ENCODE measurements at regions not wholly inside any gene's neighbourhood (a gene's known extent, or its start where the extent isn't known, plus 50 kb on each side); places are given as distances from the start of the nearest gene placed in this dataset.

DNA sequence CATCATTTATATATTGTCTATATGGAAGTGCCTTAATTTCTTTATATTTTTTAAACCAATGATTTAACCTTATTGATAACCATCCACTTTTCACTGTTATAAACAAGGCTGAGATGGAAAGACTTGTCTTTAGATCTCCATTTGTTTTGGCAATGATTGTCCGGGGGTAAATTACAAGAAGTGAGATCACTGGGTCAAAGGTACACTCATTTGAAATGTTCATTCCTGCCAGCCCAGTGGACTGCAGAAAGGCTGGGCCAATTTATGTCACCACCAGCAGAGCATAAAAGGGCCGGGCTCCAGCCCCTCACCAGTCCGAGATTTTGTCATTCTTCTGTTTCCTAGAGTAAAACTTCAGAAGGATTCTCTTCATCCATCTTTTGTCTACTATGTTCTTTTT lies 93.6 kb upstream of the NEO1 start:
- H3K9me3 ChIP-seq: no peaks in the 10 kb centered on the region
- H3K27me3 ChIP-seq: no peaks in the 10 kb centered on the region
- no peak for DNase-seq
- H3K4me3 ChIP-seq: no peak overlapping the region
- intact Hi-C loops (cut with DNase I; ENCODE audit: low total_unique reads): no loop called here
- no peaks in the 10 kb centered on the region for H3K4me1 ChIP-seq
- H3K27ac ChIP-seq: no peak overlapping the region
- H3K36me3 ChIP-seq: no peaks in the 10 kb centered on the region
- ATAC-seq: no peak
- in situ Hi-C loops (cut with MboI; ENCODE audit: low sequenced_read_pairs in 4 of 4): no loop called here
- no peak for TF ChIP-seq POLR2A (IDR thresholded peaks at IDR 0.05)
- TF ChIP-seq, protein P1, sequence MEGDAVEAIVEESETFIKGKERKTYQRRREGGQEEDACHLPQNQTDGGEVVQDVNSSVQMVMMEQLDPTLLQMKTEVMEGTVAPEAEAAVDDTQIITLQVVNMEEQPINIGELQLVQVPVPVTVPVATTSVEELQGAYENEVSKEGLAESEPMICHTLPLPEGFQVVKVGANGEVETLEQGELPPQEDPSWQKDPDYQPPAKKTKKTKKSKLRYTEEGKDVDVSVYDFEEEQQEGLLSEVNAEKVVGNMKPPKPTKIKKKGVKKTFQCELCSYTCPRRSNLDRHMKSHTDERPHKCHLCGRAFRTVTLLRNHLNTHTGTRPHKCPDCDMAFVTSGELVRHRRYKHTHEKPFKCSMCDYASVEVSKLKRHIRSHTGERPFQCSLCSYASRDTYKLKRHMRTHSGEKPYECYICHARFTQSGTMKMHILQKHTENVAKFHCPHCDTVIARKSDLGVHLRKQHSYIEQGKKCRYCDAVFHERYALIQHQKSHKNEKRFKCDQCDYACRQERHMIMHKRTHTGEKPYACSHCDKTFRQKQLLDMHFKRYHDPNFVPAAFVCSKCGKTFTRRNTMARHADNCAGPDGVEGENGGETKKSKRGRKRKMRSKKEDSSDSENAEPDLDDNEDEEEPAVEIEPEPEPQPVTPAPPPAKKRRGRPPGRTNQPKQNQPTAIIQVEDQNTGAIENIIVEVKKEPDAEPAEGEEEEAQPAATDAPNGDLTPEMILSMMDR (IDR thresholded peaks at IDR 0.05 in 4 of 5, conservative IDR thresholded peaks at IDR 0.05 in 1 of 5): no peak

DNA sequence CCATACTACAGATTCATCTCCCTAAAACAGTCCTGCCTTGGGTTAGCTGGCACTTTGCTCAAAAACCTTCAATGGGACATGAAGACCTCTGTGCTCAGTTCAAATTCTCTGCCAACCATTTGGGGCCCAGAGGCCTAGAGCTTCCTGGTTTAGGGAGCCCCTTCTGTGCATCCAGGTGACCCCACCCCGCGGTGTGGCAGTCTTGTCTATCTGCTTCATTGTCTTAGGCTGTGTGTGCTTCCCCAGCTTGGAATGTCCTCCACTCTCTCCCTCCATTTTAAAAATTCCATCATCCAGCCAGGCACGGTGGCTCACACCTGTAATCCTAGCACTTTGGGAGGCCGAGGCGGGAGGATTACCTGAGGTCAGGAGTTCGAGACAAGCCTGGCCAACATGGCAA lies 99.0 kb upstream of the NEO1 start:
- DNase-seq (no peak), ATAC-seq (no peak)
- no peaks in the 10 kb centered on the region for H3K27me3 ChIP-seq
- H3K9me3 ChIP-seq: peaks cover 0 to 7% (median 0%) of the 10 kb centered on the region in 3 donors
- intact Hi-C loops (cut with DNase I; ENCODE audit: low total_unique reads) (no loop called here), in situ Hi-C loops (cut with MboI; ENCODE audit: low sequenced_read_pairs in 4 of 4) (no loop called here)
- TF ChIP-seq, protein P1 (IDR thresholded peaks at IDR 0.05 in 4 of 5, conservative IDR thresholded peaks at IDR 0.05 in 1 of 5): no peak
- no peak for TF ChIP-seq POLR2A (IDR thresholded peaks at IDR 0.05)
- no peaks in the 10 kb centered on the region for H3K4me1 ChIP-seq
- no peak overlapping the region for H3K4me3 ChIP-seq
- no peak overlapping the region for H3K27ac ChIP-seq
- H3K36me3 ChIP-seq: no peaks in the 10 kb centered on the region

DNA sequence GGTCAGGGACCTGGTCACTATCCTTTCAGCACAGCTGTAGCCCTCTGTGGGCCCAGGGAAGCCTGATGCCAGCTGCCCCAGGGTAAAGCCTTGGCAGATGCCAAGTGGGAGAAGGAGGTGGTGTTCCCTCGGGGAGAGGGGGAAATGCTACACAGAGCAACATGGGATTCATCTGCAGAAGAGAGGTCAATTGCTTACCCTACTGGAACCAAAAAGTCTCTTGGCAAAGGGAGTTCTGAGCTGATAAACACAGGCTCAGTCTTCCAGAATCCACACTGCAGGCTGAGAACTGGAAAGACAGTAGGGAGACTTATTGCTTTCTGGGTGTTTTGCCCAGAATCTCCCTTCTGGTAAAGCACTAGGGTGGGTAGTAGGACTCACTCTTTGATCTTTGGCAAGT lies 100.1 kb upstream of the NEO1 start:
- no peaks in the 10 kb centered on the region for H3K27me3 ChIP-seq
- no peak for DNase-seq
- intact Hi-C loops (cut with DNase I; ENCODE audit: low total_unique reads) (no loop called here), in situ Hi-C loops (cut with MboI; ENCODE audit: low sequenced_read_pairs in 4 of 4) (no loop called here)
- H3K4me3 ChIP-seq: no peak overlapping the region
- TF ChIP-seq, protein P1 (IDR thresholded peaks at IDR 0.05 in 4 of 5, conservative IDR thresholded peaks at IDR 0.05 in 1 of 5): no peak
- no peak for TF ChIP-seq POLR2A (IDR thresholded peaks at IDR 0.05)
- no peak overlapping the region for H3K27ac ChIP-seq
- no peaks in the 10 kb centered on the region for H3K4me1 ChIP-seq
- no peak for ATAC-seq
- peaks cover 0 to 12% (median 0%) of the 10 kb centered on the region in 3 donors for H3K9me3 ChIP-seq
- H3K36me3 ChIP-seq: no peaks in the 10 kb centered on the region

DNA sequence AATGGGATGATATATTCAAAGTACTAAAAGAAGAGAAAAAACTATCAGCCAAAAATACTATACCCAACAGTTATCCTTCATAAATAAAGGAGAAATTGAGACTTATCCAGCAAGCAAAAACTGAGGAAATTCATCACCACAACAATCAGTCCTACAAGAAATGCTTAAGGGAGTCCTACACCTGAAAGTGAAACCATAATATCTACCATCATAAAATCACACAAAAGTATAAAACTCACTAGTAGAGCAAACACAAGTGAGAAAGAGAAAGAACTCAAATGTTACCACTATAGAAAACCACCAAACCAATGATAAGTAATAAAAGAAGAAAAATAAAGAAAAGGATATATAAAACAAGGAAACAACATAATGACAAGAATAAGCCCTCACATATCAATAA lies 103.6 kb upstream of the NEO1 start:
- Histone ChIP-seq H3K4me3 (no peak overlapping the region), H3K4me1 (no peaks in the 10 kb centered on the region), H3K36me3 (no peaks in the 10 kb centered on the region), H3K27me3 (no peaks in the 10 kb centered on the region), H3K27ac (no peak overlapping the region), H3K9me3 (peaks cover 0 to 12% (median 0%) of the 10 kb centered on the region in 3 donors)
- TF ChIP-seq POLR2A (IDR thresholded peaks at IDR 0.05): no peak
- TF ChIP-seq, protein P1 (IDR thresholded peaks at IDR 0.05 in 4 of 5, conservative IDR thresholded peaks at IDR 0.05 in 1 of 5): no peak
- intact Hi-C loops (cut with DNase I; ENCODE audit: low total_unique reads) (no loop called here), in situ Hi-C loops (cut with MboI; ENCODE audit: low sequenced_read_pairs in 4 of 4) (no loop called here)
- DNase-seq (no peak), ATAC-seq (no peak)

DNA sequence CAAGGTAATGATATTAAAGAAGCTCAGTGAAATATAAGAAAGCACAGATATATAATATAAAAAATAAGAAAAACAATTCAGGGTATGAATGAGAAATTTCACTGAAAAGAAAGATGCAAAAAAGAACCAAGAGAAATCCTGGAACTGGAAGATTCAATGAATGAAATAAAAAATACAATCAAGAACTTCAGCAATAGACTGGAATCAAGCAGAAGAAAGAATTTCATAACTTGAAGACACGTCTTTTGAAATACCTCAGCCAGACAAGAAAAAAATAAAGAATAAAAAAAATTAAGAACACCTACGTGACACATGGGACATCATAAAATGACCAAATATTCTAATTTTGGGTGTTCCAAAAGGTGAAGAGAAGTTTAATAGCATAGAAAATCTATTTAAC lies 104.6 kb upstream of the NEO1 start:
- no peaks in the 10 kb centered on the region for H3K4me1 ChIP-seq
- no peak overlapping the region for H3K27ac ChIP-seq
- peaks cover 0 to 12% (median 0%) of the 10 kb centered on the region in 3 donors for H3K9me3 ChIP-seq
- no peaks in the 10 kb centered on the region for H3K36me3 ChIP-seq
- H3K27me3 ChIP-seq: no peaks in the 10 kb centered on the region
- ATAC-seq (no peak), DNase-seq (no peak)
- in situ Hi-C loops (cut with MboI; ENCODE audit: low sequenced_read_pairs in 4 of 4) (no loop called here), intact Hi-C loops (cut with DNase I; ENCODE audit: low total_unique reads) (no loop called here)
- no peak for TF ChIP-seq POLR2A (IDR thresholded peaks at IDR 0.05)
- TF ChIP-seq, protein P1 (IDR thresholded peaks at IDR 0.05 in 4 of 5, conservative IDR thresholded peaks at IDR 0.05 in 1 of 5): no peak
- H3K4me3 ChIP-seq: no peak overlapping the region
